Progenitor cell of endocrine pancreas (in vitro differentiated cells): ENCODE measurements at regions not wholly inside any gene's neighbourhood (a gene's known extent, or its start where the extent isn't known, plus 50 kb on each side); places are given as distances from the start of the nearest gene placed in this dataset.
"Not testable (repeated sequence)": the region's sequence is repeated elsewhere in the genome, so short reads cannot be mapped to it uniquely, and the experiment has no call there.

Experiments used
- DNase-seq: peaks from one replicate; pipeline ENCODE4 v3.0.0; 2021; ENCODE audit warnings: low spot score; ENCODE audit not compliant: unreplicated experiment
- H3K27ac Mint-ChIP-seq: 2 replicates; pipeline ENCODE4 v1.8.0; 2021; ENCODE audit warnings: mild to moderate bottlenecking, moderate library complexity, mixed read lengths
- H3K27me3 Mint-ChIP-seq: 2 replicates; pipeline ENCODE4 v1.8.0; 2021; ENCODE audit warnings: mixed read lengths
- H3K36me3 Mint-ChIP-seq: 2 replicates; pipeline ENCODE4 v1.8.0; 2022; ENCODE audit warnings: mixed read lengths; ENCODE audit not compliant: insufficient read depth
- H3K4me1 Mint-ChIP-seq: 2 replicates; pipeline ENCODE4 v1.8.0; 2021; ENCODE audit warnings: low read depth, mixed read lengths
- H3K4me3 Mint-ChIP-seq: 2 replicates; pipeline ENCODE4 v1.8.0; 2021; ENCODE audit warnings: low read depth, mild to moderate bottlenecking, moderate library complexity, mixed read lengths
- H3K9me3 Mint-ChIP-seq: 2 replicates; pipeline ENCODE4 v1.8.0; 2021; ENCODE audit warnings: low read depth, mixed read lengths
- CTCF ChIP-seq: fragments of 200-600 bp; sonication (generic); IDR thresholded peaks from one replicate; pipeline ENCODE4 v1.5.0; 2021; ENCODE audit warnings: antibody characterized with exemption, mild to moderate bottlenecking; ENCODE audit not compliant: unreplicated experiment

GRCh38 chr19:30066781-30067759 is 125.0 kb downstream of the URI1 start:
- Mint-ChIP-seq H3K27ac (no peak overlapping the region), H3K27me3 (peaks cover 8% of the 10 kb centered on the region), H3K4me3 (no peak overlapping the region), H3K36me3 (no peaks in the 10 kb centered on the region), H3K9me3 (peaks cover 5% of the 10 kb centered on the region), H3K4me1 (peaks cover 8% of the 10 kb centered on the region)
- TF ChIP-seq CTCF: no peak
- DNase-seq: no peak

- H3K4me1 Mint-ChIP-seq, H3K27ac Mint-ChIP-seq, H3K36me3 Mint-ChIP-seq, H3K27me3 Mint-ChIP-seq, H3K4me3 Mint-ChIP-seq, DNase-seq, H3K9me3 Mint-ChIP-seq: not testable (repeated sequence)
Observed at GRCh38 chr19:30067956-30068506, 126.0 kb downstream of the URI1 start.

GRCh38 chr19:30068528-30069395 is 126.7 kb downstream of the URI1 start:
- no peak for TF ChIP-seq CTCF
- DNase-seq: no peak

GRCh38 chr19:30069535-30070197 is 127.6 kb downstream of the URI1 start:
- H3K4me1 Mint-ChIP-seq: peaks cover 7% of the 10 kb centered on the region
- peaks cover 10% of the 10 kb centered on the region for H3K27me3 Mint-ChIP-seq
- H3K9me3 Mint-ChIP-seq: peaks cover 5% of the 10 kb centered on the region
- TF ChIP-seq CTCF: no peak
- DNase-seq: peak; percentile 6
- no peak overlapping the region for H3K4me3 Mint-ChIP-seq
- no peaks in the 10 kb centered on the region for H3K36me3 Mint-ChIP-seq
- no peak overlapping the region for H3K27ac Mint-ChIP-seq

More at GRCh38 chr19:30068528-30069395, 126.7 kb downstream of the URI1 start:
- Mint-ChIP-seq H3K27ac (no peak overlapping the region), H3K4me3 (no peak overlapping the region), H3K9me3 (peaks cover 5% of the 10 kb centered on the region), H3K36me3 (no peaks in the 10 kb centered on the region), H3K27me3 (peaks cover 10% of the 10 kb centered on the region), H3K4me1 (peaks cover 7% of the 10 kb centered on the region)

- no peak overlapping the region for H3K4me3 Mint-ChIP-seq
- H3K4me1 Mint-ChIP-seq: peaks cover 3% of the 10 kb centered on the region
- no peaks in the 10 kb centered on the region for H3K36me3 Mint-ChIP-seq
- no peak for TF ChIP-seq CTCF
- H3K9me3 Mint-ChIP-seq: peaks cover 5% of the 10 kb centered on the region
- DNase-seq: no peak
- H3K27me3 Mint-ChIP-seq: peaks cover 6% of the 10 kb centered on the region
- peak overlapping the region; percentile 81 for H3K27ac Mint-ChIP-seq
Observed at GRCh38 chr19:30070198-30070967, 128.3 kb downstream of the URI1 start.
